Transverse colon (tissue), 4 donors: ENCODE measurements at regions not wholly inside any gene's neighbourhood (a gene's known extent, or its start where the extent isn't known, plus 50 kb on each side); places are given as distances from the start of the nearest gene placed in this dataset.

Source experiments
- DNase-seq: peaks from one replicate; pipeline ENCODE4 v3.0.0-alpha.2; 2019
- H3K27ac ChIP-seq, 4 donors: fragments of 200-600 bp; sonication (generic); 2 replicates each; pipeline ENCODE4 v1.5.1; 2016 to 2018; ENCODE audit warnings: inconsistent platforms in 4 of 4
- H3K27me3 ChIP-seq: fragments of 200-600 bp; sonication (generic); 2 replicates; pipeline ENCODE4 v1.5.1; 2017; ENCODE audit warnings: inconsistent platforms
- H3K36me3 ChIP-seq, 4 donors: fragments of 200-600 bp; sonication (generic); 2 replicates each; pipeline ENCODE4 v1.5.1; 2017 to 2019; ENCODE audit warnings: inconsistent platforms in 4 of 4
- H3K4me1 ChIP-seq, 4 donors: fragments of 200-600 bp; sonication (generic); 2 replicates each; pipeline ENCODE4 v1.5.1; 2017 to 2020; ENCODE audit warnings: inconsistent platforms in 4 of 4
- H3K4me3 ChIP-seq, 4 donors: fragments of 200-600 bp; sonication (generic); 1 replicate in 1 of 4; 2 replicates in 3 of 4; pipeline versions ENCODE4 v1.5.1 to v1.6.1; 2017 to 2019; ENCODE audit warnings: inconsistent platforms in 4 of 4
- H3K9me3 ChIP-seq, 2 donors: fragments of 200-600 bp; sonication (generic); 2 replicates each; pipeline ENCODE4 v1.5.1; 2017 to 2019; ENCODE audit warnings: inconsistent platforms in 2 of 2
- EP300 ChIP-seq: sonication (generic); formaldehyde crosslinking; IDR thresholded peaks from one replicate; pipeline ENCODE4 v1.6.1; 2017; ENCODE audit warnings: antibody characterized with exemption, low read depth
- POLR2A ChIP-seq: fragments of 450-650 bp; IDR thresholded peaks from one replicate; pipeline ENCODE4 v1.6.1; 2016; ENCODE audit warnings: antibody characterized with exemption, mild to moderate bottlenecking, moderate library complexity
- POLR2AphosphoS5 ChIP-seq, 3 donors: sonication (generic); formaldehyde crosslinking; IDR thresholded peaks; one replicate each; pipeline ENCODE4 v1.6.1; 2016; ENCODE audit warnings: antibody characterized with exemption in 3 of 3
- WGBS, 2 donors: methylation state at CpG; one replicate each; pipeline ENCODE4 v1.1.5; 2018; ENCODE audit warnings: low coverage in 1 of 2; 5-methylcytosine and 5-hydroxymethylcytosine counted together
- in situ Hi-C, 4 donors: fragments of 200-750 bp; cut with MboI; loops; one replicate each; pipeline versions ENCODE4 v1.15.0 to v1.15.1; 2017; ENCODE audit warnings: low sequenced_read_pairs in 3 of 4, low pct_ligation_motif_present in 1 of 4, low pct_unique_long_range_greater_than_20kb in 1 of 4
- intact Hi-C: fragments of 100-400 bp; cut with DNase I; formaldehyde crosslinking; loops from one replicate; pipeline ENCODE4 v1.15.1; 2023; ENCODE audit warnings: low total_unique reads
- TF ChIP-seq, protein P1 (sequence below), 5 experiments: fragments of 200-600 bp in 3 of 5; fragments of 450-650 bp in 2 of 5; sonication (generic) in 3 of 5; IDR thresholded peaks; 1 replicate in 2 of 5; 2 replicates in 3 of 5; pipeline ENCODE4 v1.5.1; 2016 to 2017; ENCODE audit warnings: antibody characterized with exemption in 5 of 5, inconsistent platforms in 3 of 5, mild to moderate bottlenecking in 2 of 5, moderate library complexity in 1 of 5

DNA sequence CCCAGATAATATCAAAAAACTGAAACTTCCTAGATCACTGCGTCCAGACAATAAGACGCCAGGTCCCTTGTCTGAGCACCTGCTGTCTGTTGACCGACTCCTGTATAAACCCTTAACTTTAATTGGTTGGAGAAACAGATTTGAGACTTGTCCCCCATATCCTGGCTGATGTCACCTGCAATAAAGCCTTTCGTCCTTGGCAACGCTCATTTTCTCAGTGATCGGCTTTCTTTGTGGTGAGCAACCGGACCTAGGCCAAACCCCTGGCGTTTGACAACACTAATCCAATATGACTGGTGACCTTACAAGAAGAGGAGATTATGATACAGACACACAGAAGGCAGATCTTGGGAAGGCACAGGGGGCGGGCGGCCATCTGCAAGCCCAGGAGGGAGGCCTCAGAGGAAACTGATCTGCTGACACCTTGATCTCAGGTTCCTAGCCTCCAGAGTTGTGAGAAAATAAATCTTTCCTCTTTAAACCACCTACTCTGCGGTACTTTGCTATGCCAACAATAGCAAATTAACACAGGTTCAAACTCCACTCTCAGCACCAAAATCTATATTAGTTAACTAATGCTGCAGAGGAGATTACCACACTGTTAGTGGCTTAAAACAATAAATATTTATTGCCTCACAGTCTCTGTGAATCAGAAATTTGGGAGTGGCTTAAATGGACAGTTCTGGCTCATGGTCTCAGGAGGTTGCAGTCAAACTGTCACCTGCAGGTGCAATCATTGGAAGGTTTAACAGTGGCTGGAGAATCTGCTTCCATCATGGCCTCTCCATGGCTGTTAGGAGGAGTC, 178.7 kb downstream of the OTOR start:
- Histone ChIP-seq H3K4me1 (no peaks in the 10 kb centered on the region), H3K4me3 (no peak overlapping the region), H3K27me3 (no peaks in the 10 kb centered on the region), H3K36me3 (no peaks in the 10 kb centered on the region), H3K27ac (no peak overlapping the region), H3K9me3 (no peaks in the 10 kb centered on the region)
- in situ Hi-C loops, result no loop called here
- no peak for DNase-seq
- intact Hi-C loops, result no loop called here
- 63 to 73% methylated on average over 2 to 11 of the region's 11 CpGs for WGBS, 2 donors
- no peak for TF ChIP-seq POLR2AphosphoS5 (IDR thresholded peaks at IDR 0.05)
- TF ChIP-seq, protein P1, sequence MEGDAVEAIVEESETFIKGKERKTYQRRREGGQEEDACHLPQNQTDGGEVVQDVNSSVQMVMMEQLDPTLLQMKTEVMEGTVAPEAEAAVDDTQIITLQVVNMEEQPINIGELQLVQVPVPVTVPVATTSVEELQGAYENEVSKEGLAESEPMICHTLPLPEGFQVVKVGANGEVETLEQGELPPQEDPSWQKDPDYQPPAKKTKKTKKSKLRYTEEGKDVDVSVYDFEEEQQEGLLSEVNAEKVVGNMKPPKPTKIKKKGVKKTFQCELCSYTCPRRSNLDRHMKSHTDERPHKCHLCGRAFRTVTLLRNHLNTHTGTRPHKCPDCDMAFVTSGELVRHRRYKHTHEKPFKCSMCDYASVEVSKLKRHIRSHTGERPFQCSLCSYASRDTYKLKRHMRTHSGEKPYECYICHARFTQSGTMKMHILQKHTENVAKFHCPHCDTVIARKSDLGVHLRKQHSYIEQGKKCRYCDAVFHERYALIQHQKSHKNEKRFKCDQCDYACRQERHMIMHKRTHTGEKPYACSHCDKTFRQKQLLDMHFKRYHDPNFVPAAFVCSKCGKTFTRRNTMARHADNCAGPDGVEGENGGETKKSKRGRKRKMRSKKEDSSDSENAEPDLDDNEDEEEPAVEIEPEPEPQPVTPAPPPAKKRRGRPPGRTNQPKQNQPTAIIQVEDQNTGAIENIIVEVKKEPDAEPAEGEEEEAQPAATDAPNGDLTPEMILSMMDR (IDR thresholded peaks at IDR 0.05), result no peak
- no peak for TF ChIP-seq EP300
- no peak for TF ChIP-seq POLR2A

DNA sequence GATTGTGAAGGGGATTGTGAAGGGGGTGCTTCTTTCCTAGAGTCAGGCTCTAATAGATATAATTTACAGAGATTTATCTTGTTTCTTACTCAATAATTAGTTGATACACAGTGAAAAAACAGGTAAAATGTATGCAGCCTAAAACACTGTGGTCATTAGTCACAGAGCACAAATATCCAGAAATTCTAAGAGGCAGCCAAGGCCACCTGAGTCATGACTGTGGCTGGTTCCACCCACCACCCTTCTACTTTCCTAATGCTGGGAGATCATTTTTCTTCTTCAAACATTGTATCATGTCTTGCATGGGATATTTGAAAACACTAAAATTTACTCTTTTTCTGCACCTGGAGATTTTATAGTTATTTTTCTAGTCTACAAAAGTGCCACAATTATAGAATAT, 181.6 kb downstream of the OTOR start:
- no peak overlapping the region for H3K27ac ChIP-seq
- in situ Hi-C loops (no loop called here), intact Hi-C loops (no loop called here)
- no peaks in the 10 kb centered on the region for H3K36me3 ChIP-seq
- TF ChIP-seq POLR2A (no peak), POLR2AphosphoS5 (IDR thresholded peaks at IDR 0.05) (no peak), EP300 (no peak)
- TF ChIP-seq, protein P1 (IDR thresholded peaks at IDR 0.05), result no peak
- no peak overlapping the region for H3K4me3 ChIP-seq
- no peaks in the 10 kb centered on the region for H3K4me1 ChIP-seq
- no peaks in the 10 kb centered on the region for H3K27me3 ChIP-seq
- H3K9me3 ChIP-seq, result no peaks in the 10 kb centered on the region
- no peak for DNase-seq

DNA sequence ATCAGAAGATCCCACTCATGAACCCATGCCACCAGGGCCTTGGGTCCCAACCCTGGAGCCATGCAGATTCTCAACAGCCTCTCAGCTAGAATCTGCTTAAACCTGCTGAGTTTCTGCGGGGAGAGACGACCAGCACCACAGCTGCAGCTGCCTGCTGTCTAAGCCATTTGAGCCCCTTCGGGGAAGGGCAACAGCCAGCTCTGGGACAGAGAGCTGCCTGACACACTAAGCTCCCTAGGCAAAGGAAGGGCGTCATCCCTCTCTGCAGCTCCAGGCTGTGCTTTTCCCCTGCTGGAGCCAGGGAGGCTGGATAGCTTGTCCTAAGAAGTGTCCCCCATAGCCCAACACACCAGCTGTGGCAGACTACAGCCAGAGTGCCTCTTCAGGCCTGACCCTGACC, 182.5 kb downstream of the OTOR start:
- Histone ChIP-seq H3K4me1 (no peaks in the 10 kb centered on the region), H3K4me3 (no peak overlapping the region), H3K27me3 (no peaks in the 10 kb centered on the region), H3K36me3 (no peaks in the 10 kb centered on the region), H3K9me3 (no peaks in the 10 kb centered on the region), H3K27ac (no peak overlapping the region)
- TF ChIP-seq, protein P1 (IDR thresholded peaks at IDR 0.05), result no peak
- TF ChIP-seq POLR2A, result no peak
- no peak for TF ChIP-seq EP300
- TF ChIP-seq POLR2AphosphoS5 (IDR thresholded peaks at IDR 0.05), result no peak
- intact Hi-C loops, result no loop called here
- 88% methylated on average over 4 of the region's 4 CpGs; no CpG with 5 or more reads in 1 of the 2 donors for WGBS, 2 donors
- in situ Hi-C loops, result no loop called here
- DNase-seq, result no peak

DNA sequence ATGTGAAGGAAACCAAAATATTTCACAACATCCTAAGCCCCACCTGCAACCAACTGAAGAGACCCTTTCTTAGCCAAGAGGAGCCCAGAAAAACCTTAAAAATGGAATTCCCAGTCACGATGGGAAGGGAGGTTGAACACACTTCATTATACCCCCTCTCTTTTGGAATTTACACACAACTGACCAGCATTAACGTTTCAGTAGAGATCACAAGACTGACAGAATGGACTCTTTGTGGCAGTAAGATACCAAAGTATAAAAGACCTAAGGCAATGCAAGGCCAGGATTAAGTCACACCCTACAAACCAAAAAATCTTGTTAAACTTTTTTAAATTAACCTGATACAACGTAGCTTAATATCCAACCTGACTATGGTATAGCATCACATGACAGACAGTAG, 190.9 kb downstream of the OTOR start:
- DNase-seq, result no peak
- intact Hi-C loops (no loop called here), in situ Hi-C loops (no loop called here)
- H3K4me1 ChIP-seq, result no peaks in the 10 kb centered on the region
- H3K27me3 ChIP-seq, result no peaks in the 10 kb centered on the region
- H3K4me3 ChIP-seq, result no peak overlapping the region
- H3K36me3 ChIP-seq, result no peaks in the 10 kb centered on the region
- H3K9me3 ChIP-seq, result no peaks in the 10 kb centered on the region
- H3K27ac ChIP-seq, result no peak overlapping the region
- TF ChIP-seq POLR2AphosphoS5 (IDR thresholded peaks at IDR 0.05) (no peak), POLR2A (no peak), EP300 (no peak)
- TF ChIP-seq, protein P1 (IDR thresholded peaks at IDR 0.05), result no peak
- WGBS, 2 donors, result 22 to 48% methylated on average over 3 of the region's 3 CpGs
